HCT116 (cell line): ENCODE measurements at regions not wholly inside any gene's neighbourhood (a gene's known extent, or its start where the extent isn't known, plus 50 kb on each side); places are given as distances from the start of the nearest gene placed in this dataset.

ENCODE experiments used
- ATAC-seq: fragments of 200-7000 bp; cut with Tn5 transposase; 2 replicates; pipeline ENCODE4 v1.9.1; 2020; ENCODE audit warnings: mild to moderate bottlenecking, moderate library complexity
- BruUV-seq: library from RNA; stranded (reverse); fragments of 400-500 nt; replicated peaks from 2 replicates; lab custom pipeline; 2021; lab: Mats Ljungman, UMichigan
- CTCF ChIA-PET: fragments of 300-600 bp; sonication (Branson Sonifier 250); formaldehyde crosslinking; loops from one replicate; lab custom pipeline; 2021; ENCODE audit warnings: antibody characterized with exemption; lab: Charles Lee
- POLR2A ChIA-PET: fragments of 300-600, 350-600 bp; sonication (Branson Sonifier 250); formaldehyde crosslinking; loops from one replicate; lab custom pipeline; 2021; ENCODE audit warnings: antibody characterized with exemption; lab: Charles Lee
- RAD21 ChIA-PET, 2 experiments: fragments of 300-600 bp; sonication (Branson Sonifier 250); formaldehyde crosslinking; loops; one replicate each; lab custom pipeline; 2023; ENCODE audit warnings: low total read pairs in 2 of 2; ENCODE audit not compliant: uncharacterized antibody in 2 of 2, unreplicated experiment in 2 of 2, low non-redundant PET in 1 of 2; lab: Charles Lee
- DNase-seq: peaks from one replicate; pipeline ENCODE4 v3.0.0-alpha.2; 2010; ENCODE audit warnings: low read depth, low spot score
- H2AFZ ChIP-seq: fragments of 200-600 bp; shearing (Covaris generic), sonication (generic); 2 replicates; pipeline ENCODE4 v1.6.1; 2017; ENCODE audit warnings: low read depth, mixed run types, mixed read lengths, antibody characterized with exemption, low read length; ENCODE audit not compliant: poor library complexity, severe bottlenecking
- H3K27ac ChIP-seq: 2 replicates; pipeline ENCODE4 v1.5.1; 2012; ENCODE audit warnings: low read depth, low read length
- H3K27me3 ChIP-seq: fragments of 200-600 bp; sonication (generic); 2 replicates; pipeline ENCODE4 v1.6.1; 2016; ENCODE audit warnings: mixed run types, low read length, mixed read lengths; ENCODE audit not compliant: insufficient read depth
- H3K36me3 ChIP-seq, 2 experiments: fragments of 200-500 bp in 1 of 2; fragments of 200-600 bp in 1 of 2; sonication (Bioruptor generic) in 1 of 2; sonication (generic) in 1 of 2; 2 replicates each; pipeline versions ENCODE4 v1.5.1 to v1.6.1; 2014 to 2016; ENCODE audit warnings: low read length in 2 of 2, inconsistent platforms in 1 of 2, mixed read lengths in 1 of 2, mixed run types in 1 of 2; ENCODE audit not compliant: insufficient read depth in 2 of 2, control insufficient read depth in 1 of 2
- H3K4me1 ChIP-seq, 2 experiments: fragments of 200-600 bp in 1 of 2; sonication (generic) in 1 of 2; 2 replicates each; pipeline versions ENCODE4 v1.5.1 to v1.6.1; 2012 to 2017; ENCODE audit warnings: low read length in 2 of 2, inconsistent platforms in 1 of 2, mild to moderate bottlenecking in 1 of 2, mixed read lengths in 1 of 2, mixed run types in 1 of 2, moderate library complexity in 1 of 2; ENCODE audit not compliant: insufficient read depth in 2 of 2, control insufficient read depth in 1 of 2
- H3K4me2 ChIP-seq: fragments of 200-600 bp; sonication (generic); 2 replicates; pipeline ENCODE4 v1.6.1; 2017; ENCODE audit warnings: mixed run types, low read length, mixed read lengths
- H3K4me3 ChIP-seq, 2 experiments: fragments of 200-600 bp in 1 of 2; sonication (generic) in 1 of 2; replicated peaks in 1 of 2; 2 replicates each; pipeline ENCODE4 v1.5.1; 2011 to 2016; ENCODE audit warnings: low read length in 2 of 2, control low read depth in 1 of 2, low read depth in 1 of 2, mild to moderate bottlenecking in 1 of 2, mixed read lengths in 1 of 2, mixed run types in 1 of 2
- H3K79me2 ChIP-seq: fragments of 200-600 bp; sonication (generic); 2 replicates; pipeline ENCODE4 v1.6.1; 2017; ENCODE audit warnings: mild to moderate bottlenecking, mixed run types, low read length, moderate library complexity, mixed read lengths; ENCODE audit not compliant: insufficient read depth
- H3K9ac ChIP-seq: fragments of 200-600 bp; sonication (generic); 2 replicates; pipeline ENCODE4 v1.6.1; 2016; ENCODE audit warnings: low read length, mixed read lengths
- H3K9me2 ChIP-seq: fragments of 200-600 bp; sonication (generic), shearing (Covaris generic); 2 replicates; pipeline ENCODE4 v1.6.1; 2017; ENCODE audit warnings: mixed run types, mild to moderate bottlenecking, moderate library complexity; ENCODE audit not compliant: insufficient read depth
- H3K9me3 ChIP-seq, 2 experiments: fragments of 200-500 bp in 1 of 2; fragments of 200-600 bp in 1 of 2; sonication (Bioruptor generic) in 1 of 2; sonication (generic) in 1 of 2; 2 replicates each; pipeline ENCODE4 v1.6.1; 2014 to 2017; ENCODE audit warnings: low read length in 2 of 2, mixed read lengths in 2 of 2, inconsistent platforms in 1 of 2, low read depth in 1 of 2, mild to moderate bottlenecking in 1 of 2, mixed run types in 1 of 2, moderate library complexity in 1 of 2; ENCODE audit not compliant: control insufficient read depth in 1 of 2, insufficient read depth in 1 of 2
- H4K20me1 ChIP-seq: fragments of 200-600 bp; sonication (generic), shearing (Covaris generic); 2 replicates; pipeline ENCODE4 v1.6.1; 2017; ENCODE audit warnings: mixed run types, mild to moderate bottlenecking, moderate library complexity; ENCODE audit not compliant: insufficient read depth
- ATF3 ChIP-seq: IDR thresholded peaks from 2 replicates; pipeline ENCODE4 v1.6.1; 2012
- CBX3 ChIP-seq: IDR thresholded peaks from 2 replicates; pipeline ENCODE4 v1.6.1; 2012; ENCODE audit warnings: low read depth
- CEBPB ChIP-seq: IDR thresholded peaks from 2 replicates; pipeline ENCODE4 v1.6.1; 2012; ENCODE audit warnings: low read depth
- EGR1 ChIP-seq: IDR thresholded peaks from 2 replicates; pipeline ENCODE4 v1.6.1; 2012; ENCODE audit warnings: low read depth
- ELF1 ChIP-seq: IDR thresholded peaks from 2 replicates; pipeline ENCODE4 v1.6.1; 2012; ENCODE audit warnings: low read depth, borderline replicate concordance
- EZH2 ChIP-seq: fragments of 200-600 bp; sonication (generic); IDR thresholded peaks from 2 replicates; pipeline ENCODE4 v1.6.1; 2017; ENCODE audit warnings: antibody characterized with exemption, mixed run types
- EZH2phosphoT487 ChIP-seq: fragments of 200-600 bp; IDR thresholded peaks from 2 replicates; pipeline ENCODE4 v1.6.1; 2018; ENCODE audit warnings: antibody characterized with exemption, borderline replicate concordance
- FOSL1 ChIP-seq: IDR thresholded peaks from 2 replicates; pipeline ENCODE4 v1.6.1; 2012; ENCODE audit warnings: low read depth
- JUND ChIP-seq: IDR thresholded peaks from 2 replicates; pipeline ENCODE4 v1.6.1; 2012
- POLR2A ChIP-seq: IDR thresholded peaks from 2 replicates; pipeline ENCODE4 v1.7.0; 2011; ENCODE audit warnings: borderline replicate concordance; ENCODE audit not compliant: insufficient read depth, insufficient read length; ENCODE audit errors: extremely low read depth
- POLR2AphosphoS5 ChIP-seq: IDR thresholded peaks from 2 replicates; pipeline ENCODE4 v1.6.1; 2011; ENCODE audit warnings: mild to moderate bottlenecking, low read depth, low read length, moderate library complexity
- RAD21 ChIP-seq: IDR thresholded peaks from 2 replicates; pipeline ENCODE4 v1.6.1; 2012; ENCODE audit warnings: low read depth, mild to moderate bottlenecking
- REST ChIP-seq: IDR thresholded peaks from 2 replicates; pipeline ENCODE4 v1.6.1; 2012; ENCODE audit warnings: low read depth
- SIN3A ChIP-seq: IDR thresholded peaks from 2 replicates; pipeline ENCODE4 v1.6.1; 2012; ENCODE audit warnings: low read depth
- SP1 ChIP-seq: IDR thresholded peaks from 2 replicates; pipeline ENCODE4 v1.6.1; 2012; ENCODE audit warnings: low read depth
- SRF ChIP-seq: IDR thresholded peaks from 2 replicates; pipeline ENCODE4 v1.6.1; 2012; ENCODE audit warnings: low read depth
- TCF7L2 ChIP-seq: IDR thresholded peaks from 2 replicates; pipeline ENCODE4 v1.7.0; 2011; ENCODE audit warnings: borderline replicate concordance, inconsistent platforms; ENCODE audit not compliant: insufficient read depth, insufficient read length; ENCODE audit errors: extremely low read depth
- YY1 ChIP-seq: IDR thresholded peaks from 2 replicates; pipeline ENCODE4 v1.6.1; 2011; ENCODE audit warnings: low read length, low read depth, moderate library complexity, mild to moderate bottlenecking; ENCODE audit not compliant: insufficient replicate concordance; ENCODE audit errors: extremely low read depth
- ZFX ChIP-seq: fragments of 450-650 bp; IDR thresholded peaks from 2 replicates; pipeline ENCODE4 v1.6.1; 2017
- ZNF274 ChIP-seq: fragments of 200-500 bp; sonication (Bioruptor generic); IDR thresholded peaks from 2 replicates; pipeline ENCODE4 v1.6.1; 2014; ENCODE audit warnings: mild to moderate bottlenecking, low read depth, low read length, inconsistent platforms
- intact Hi-C: fragments of 100-400 bp; cut with micrococcal nuclease; formaldehyde crosslinking; loops from 2 replicates; pipeline ENCODE4 v1.10.0; 2022

DNA sequence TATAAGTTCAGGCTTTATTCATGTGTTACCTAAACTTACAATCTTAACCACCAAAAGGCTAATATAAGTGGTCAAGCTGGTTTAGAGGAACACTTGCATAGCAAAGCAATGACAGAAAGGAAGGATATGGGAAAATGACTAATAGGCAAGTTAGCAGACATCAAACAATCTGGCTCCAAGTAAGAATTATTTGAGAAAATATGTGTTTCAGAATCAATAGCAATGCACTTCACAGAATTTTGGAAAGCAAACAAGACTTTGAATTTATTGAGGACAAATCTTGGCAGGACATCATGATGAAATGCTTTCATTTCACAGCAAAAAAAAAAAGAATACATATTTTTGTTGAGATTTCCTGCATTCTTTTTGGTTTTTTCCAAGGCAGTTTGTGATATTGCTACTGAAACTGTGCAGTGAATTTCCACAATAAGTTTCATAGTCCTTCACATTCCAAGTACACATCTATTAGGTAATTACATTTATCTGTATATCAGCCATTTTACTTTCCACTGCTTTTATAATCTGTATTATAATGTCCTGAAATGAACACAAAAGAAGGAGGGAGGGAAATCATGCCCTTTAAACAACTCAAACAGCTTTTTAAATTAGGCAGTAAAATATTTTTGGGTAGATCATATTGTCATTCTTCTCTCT is 417.9 kb downstream of the NR2F1-AS1 start (continued):
- TF ChIP-seq POLR2A, result no peak
- TF ChIP-seq SIN3A, result peak; percentile 71
- TF ChIP-seq ELF1, result no peak
- TF ChIP-seq SP1, result peak; percentile 98
- TF ChIP-seq EZH2phosphoT487, result no peak
- TF ChIP-seq CEBPB, result peak; percentile 85
- peak; percentile 71 for TF ChIP-seq ATF3

DNA sequence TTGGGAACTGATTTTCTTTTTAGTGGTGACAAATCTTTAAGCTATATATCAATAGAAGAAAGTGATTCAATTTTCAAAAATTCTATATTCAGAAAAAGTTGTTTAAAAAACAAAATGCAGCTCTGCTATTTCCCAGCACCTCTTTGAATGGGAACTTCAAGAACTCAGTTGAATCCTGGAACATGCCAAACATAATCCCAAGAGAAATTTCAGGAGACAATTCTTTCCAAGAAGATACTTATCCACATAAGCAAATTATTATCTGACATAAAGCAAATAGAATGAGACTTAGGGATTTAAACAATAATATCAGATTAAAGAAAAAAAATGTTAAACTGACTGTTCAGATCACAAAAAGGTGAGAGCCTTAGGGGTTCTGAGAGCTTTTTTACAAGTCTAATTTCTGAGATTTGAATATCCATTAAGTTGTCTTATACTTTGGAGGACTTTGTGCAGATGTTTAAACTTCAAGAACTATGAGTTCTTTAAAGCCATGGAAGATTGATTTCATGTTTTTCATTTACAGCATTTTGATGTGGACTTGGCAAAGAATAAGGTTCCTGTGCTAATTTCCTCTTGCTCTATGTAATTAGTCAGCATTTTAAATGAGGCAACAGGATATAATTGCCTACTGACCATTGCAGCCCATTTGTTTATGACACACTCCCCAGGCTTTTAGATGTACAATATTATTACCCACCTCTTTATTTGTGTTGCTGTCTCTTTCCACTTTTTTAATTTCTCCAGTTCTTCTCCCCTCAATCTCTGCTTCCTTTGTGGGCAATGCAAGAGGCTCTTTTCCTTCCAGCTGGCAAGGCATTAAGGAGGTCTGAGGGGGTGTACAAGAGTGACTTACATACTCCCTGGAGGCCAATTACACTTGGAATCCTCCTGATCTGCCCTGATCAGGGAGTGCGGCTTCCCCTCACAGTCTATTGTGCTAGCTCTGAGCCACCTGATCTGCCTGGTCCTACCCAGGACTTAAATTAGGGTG is 419.1 kb downstream of the NR2F1-AS1 start:
- Histone ChIP-seq H2AFZ (no peak overlapping the region), H4K20me1 (no peaks in the 10 kb centered on the region), H3K4me3 (peak overlapping the region; percentile 20 to 27), H3K27ac (peak overlapping the region; percentile 95), H3K9me3 (no peaks in the 10 kb centered on the region), H3K27me3 (no peaks in the 10 kb centered on the region), H3K9ac (peak overlapping the region; percentile 51), H3K4me2 (peak overlapping the region; percentile 68), H3K9me2 (no peaks in the 10 kb centered on the region), H3K36me3 (no peaks in the 10 kb centered on the region), H3K4me1 (peaks cover 58 to 74% of the 10 kb centered on the region in 2 experiments), H3K79me2 (0 out of 2 replicates have a peak, but pooled peaks cover 3% of the 10 kb centered on the region)
- ChIA-PET CTCF (no interaction called here), POLR2A (interaction anchor here (1.1 to 1.4 kb wide), 3 partner anchors 10 to 30 kb away, joined by 3 to 5 read pairs (median 3); no protein-coding TSS in a partner anchor), RAD21 (no interaction called here)
- ATAC-seq (peak; percentile 91), DNase-seq (peak; percentile 84)
- intact Hi-C loops, result loop anchor here (2.0 to 5.0 kb wide), 3 partner anchors 31 to 610 kb away; partner anchors contain the start of genes NR2F1 and NR2F1-AS1
- BruUV-seq, result TSS peak; percentile 75
- TF ChIP-seq POLR2A, result no peak
- TF ChIP-seq FOSL1, result peak; percentile 60; the same call in 1 of the 2 replicates
- TF ChIP-seq SP1, result peak; percentile 69
- TF ChIP-seq ELF1, result no peak; the same call in 1 of the 2 replicates
- peak; percentile 61 for TF ChIP-seq EGR1
- TF ChIP-seq SRF, result no peak; the same call in 1 of the 2 replicates
- TF ChIP-seq ZNF274, result no peak
- peak; percentile 14; the same call in 1 of the 2 replicates for TF ChIP-seq RAD21
- peak; percentile 66 for TF ChIP-seq JUND
- no peak for TF ChIP-seq ATF3
- TF ChIP-seq YY1, result no peak
- no peak for TF ChIP-seq TCF7L2
- no peak for TF ChIP-seq SIN3A
- no peak for TF ChIP-seq REST
- no peak for TF ChIP-seq EZH2
- TF ChIP-seq ZFX, result no peak
- no peak; the same call in 1 of the 2 replicates for TF ChIP-seq POLR2AphosphoS5
- peak; percentile 51; the same call in 1 of the 2 replicates for TF ChIP-seq CBX3
